ENCODE measurements at regions not wholly inside any gene's neighbourhood (a gene's known extent, or its start where the extent isn't known, plus 50 kb on each side); places are given as distances from the start of the nearest gene placed in this dataset.

DNA sequence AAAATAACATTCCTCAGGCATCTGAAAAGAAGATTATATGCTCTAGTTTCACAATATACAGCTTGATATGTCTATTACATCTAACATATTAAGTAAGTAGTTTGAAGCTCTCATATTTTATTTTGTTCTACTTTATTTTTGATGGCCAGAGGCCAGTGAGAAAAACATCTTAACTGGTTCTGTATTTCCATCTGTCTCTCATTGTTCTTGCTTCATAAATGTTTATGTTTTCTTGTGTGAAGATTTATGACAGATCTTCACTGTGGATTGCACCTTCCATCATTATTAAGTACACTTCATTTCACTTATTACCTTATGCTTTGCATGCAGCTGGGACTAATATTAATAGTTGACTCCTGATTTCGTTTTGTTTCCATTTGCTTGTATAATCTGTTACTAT, 511.2 kb downstream of the TSN start:
- no peak overlapping the region for H3K27ac ChIP-seq

DNA sequence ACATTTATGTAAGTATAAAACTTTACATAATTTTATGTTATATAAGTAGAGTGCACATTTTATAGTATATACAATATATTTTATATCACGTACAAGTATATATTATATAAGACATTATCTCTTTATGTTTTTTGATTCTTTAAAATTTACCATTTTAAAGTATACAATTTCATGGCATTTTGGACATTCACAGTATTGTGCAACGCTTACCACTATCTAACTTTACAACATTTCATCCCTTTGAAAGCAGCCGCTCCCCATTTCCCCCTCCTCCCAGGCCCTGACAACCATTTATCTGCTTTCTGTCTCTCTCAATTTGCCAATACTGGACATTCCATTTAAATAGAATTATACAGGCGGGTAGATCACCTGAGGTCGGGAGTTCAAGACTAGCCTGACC, 512.5 kb downstream of the TSN start:
- H3K27ac ChIP-seq, result no peak overlapping the region
- TF ChIP-seq, protein P1, sequence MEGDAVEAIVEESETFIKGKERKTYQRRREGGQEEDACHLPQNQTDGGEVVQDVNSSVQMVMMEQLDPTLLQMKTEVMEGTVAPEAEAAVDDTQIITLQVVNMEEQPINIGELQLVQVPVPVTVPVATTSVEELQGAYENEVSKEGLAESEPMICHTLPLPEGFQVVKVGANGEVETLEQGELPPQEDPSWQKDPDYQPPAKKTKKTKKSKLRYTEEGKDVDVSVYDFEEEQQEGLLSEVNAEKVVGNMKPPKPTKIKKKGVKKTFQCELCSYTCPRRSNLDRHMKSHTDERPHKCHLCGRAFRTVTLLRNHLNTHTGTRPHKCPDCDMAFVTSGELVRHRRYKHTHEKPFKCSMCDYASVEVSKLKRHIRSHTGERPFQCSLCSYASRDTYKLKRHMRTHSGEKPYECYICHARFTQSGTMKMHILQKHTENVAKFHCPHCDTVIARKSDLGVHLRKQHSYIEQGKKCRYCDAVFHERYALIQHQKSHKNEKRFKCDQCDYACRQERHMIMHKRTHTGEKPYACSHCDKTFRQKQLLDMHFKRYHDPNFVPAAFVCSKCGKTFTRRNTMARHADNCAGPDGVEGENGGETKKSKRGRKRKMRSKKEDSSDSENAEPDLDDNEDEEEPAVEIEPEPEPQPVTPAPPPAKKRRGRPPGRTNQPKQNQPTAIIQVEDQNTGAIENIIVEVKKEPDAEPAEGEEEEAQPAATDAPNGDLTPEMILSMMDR (conservative IDR thresholded peaks at IDR 0.05), result no peak

More for the DNA sequence above, 511.2 kb downstream of the TSN start:
- TF ChIP-seq, protein P1 (conservative IDR thresholded peaks at IDR 0.05), result no peak

DNA sequence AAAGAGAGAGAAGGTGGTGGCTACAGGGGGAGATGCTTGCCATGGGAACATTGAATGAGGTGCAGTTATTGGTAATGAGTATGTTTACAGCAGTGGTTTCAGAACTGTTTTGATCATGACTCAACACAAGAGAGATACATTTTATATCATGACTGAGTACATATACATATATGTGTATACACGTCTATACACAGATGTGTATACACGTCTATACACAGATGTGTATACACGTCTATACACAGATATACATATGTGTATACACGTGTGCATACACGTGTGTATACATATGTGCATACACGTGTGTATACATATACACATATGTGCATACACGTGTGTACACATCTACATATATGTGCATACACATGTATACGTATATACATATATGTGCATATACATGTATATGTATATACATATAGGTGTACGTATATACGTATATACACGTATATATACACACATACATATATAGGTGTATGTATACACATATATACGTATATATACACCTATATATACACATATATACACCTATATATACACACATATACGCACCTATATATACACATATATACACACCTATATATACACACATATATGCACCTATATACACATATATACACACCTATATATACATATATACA, 518.5 kb downstream of the TSN start:
- TF ChIP-seq, protein P1 (conservative IDR thresholded peaks at IDR 0.05), result no peak

DNA sequence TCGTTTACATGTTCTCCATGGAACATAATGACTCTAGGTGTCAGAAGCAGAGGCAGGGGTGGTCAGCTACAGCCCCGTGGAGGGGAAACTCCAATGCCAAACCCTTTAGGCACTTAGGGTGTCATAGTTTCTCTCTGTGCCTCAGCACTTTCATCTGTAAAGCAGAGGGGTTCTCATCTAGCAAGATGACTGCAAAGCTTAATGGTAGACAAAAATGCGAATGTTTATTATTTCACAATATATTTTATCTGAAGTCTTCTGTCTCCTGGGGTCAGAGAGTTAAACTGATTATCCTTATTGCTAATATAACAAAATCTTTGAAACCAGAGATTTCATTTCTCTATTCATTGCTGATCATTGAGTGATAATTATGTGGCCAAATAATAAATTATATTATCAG, 522.5 kb downstream of the TSN start:
- H3K27ac ChIP-seq, result no peak overlapping the region
- TF ChIP-seq, protein P1 (conservative IDR thresholded peaks at IDR 0.05), result no peak

More for the DNA sequence above, 518.5 kb downstream of the TSN start:
- H3K27ac ChIP-seq, result no peak overlapping the region

DNA sequence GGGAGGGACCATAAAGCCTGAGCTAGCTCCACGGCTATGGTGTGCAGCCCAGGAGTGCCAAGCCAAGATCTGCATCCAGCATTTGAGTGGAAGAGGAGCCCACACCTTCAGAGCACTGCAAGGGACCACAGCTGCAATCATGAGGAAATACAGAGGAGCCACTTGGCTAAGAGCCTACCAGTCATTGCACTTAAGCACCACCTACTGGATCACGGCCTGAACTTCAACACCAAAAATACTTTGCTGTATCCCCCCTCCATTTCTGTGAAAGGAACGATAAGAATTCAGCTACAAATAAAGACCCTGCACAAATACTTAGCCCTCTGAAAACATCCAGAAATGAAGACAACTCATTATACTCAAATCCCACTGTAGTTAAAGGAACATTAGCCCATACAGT, 545.3 kb downstream of the TSN start:
- TF ChIP-seq, protein P1 (conservative IDR thresholded peaks at IDR 0.05), result no peak
- H3K27ac ChIP-seq, result no peak overlapping the region

DNA sequence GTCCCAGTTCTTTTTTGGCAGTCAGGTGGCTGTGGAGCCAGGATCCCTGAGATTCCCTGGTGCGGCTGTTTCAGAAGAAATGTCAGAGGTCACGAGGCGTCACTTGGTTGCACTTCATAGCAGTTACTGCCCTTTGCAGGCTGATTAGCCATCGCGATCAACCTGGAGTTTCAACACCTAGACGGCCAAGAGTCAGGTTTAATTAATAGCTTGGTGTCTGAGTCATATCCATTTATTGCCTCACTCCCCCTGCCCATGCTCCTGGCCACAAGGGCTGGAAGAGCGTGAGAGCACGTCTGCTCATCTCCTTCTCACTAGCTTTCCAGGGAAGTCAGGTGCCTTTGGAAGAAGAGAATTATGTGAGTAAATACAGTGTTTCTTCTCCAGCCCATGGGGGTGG, 552.3 kb downstream of the TSN start:
- TF ChIP-seq, protein P1 (conservative IDR thresholded peaks at IDR 0.05), result no peak
- no peak overlapping the region for H3K27ac ChIP-seq

DNA sequence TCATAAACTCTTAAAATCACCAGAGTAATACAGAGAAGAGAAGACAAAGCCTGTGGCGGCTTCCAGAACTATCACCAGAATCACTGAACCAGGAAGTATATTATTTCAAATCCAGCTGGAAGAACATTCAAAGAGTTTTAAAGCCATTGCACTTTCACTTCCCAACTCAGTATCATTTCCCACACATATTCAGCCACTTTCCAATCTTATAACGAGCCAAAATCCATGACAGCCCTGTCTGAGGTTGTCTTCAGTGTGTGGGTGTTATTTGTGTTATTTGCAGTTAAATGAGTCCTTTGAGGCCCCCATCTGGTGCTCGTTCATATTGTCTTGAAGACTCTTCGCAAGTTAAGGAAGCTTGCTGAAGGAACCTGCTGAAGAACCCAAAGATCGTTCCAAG, 559.9 kb downstream of the TSN start:
- TF ChIP-seq, protein P1 (conservative IDR thresholded peaks at IDR 0.05), result no peak
- no peak overlapping the region for H3K27ac ChIP-seq

All from VCaP (cell line).